NCI-H1092 treated with DMSO at 0.1 percent for 48 hours (cell line): ENCODE measurements at regions not wholly inside any gene's neighbourhood (a gene's known extent, or its start where the extent isn't known, plus 50 kb on each side); places are given as distances from the start of the nearest gene placed in this dataset.
"Not testable (repeated sequence)": the region's sequence is repeated elsewhere in the genome, so short reads cannot be mapped to it uniquely, and the experiment has no call there.

Experiments
- DNase-seq: peaks from one replicate; lab custom pipeline; 2025; lab: John Stamatoyannopoulos, UW

DNA sequence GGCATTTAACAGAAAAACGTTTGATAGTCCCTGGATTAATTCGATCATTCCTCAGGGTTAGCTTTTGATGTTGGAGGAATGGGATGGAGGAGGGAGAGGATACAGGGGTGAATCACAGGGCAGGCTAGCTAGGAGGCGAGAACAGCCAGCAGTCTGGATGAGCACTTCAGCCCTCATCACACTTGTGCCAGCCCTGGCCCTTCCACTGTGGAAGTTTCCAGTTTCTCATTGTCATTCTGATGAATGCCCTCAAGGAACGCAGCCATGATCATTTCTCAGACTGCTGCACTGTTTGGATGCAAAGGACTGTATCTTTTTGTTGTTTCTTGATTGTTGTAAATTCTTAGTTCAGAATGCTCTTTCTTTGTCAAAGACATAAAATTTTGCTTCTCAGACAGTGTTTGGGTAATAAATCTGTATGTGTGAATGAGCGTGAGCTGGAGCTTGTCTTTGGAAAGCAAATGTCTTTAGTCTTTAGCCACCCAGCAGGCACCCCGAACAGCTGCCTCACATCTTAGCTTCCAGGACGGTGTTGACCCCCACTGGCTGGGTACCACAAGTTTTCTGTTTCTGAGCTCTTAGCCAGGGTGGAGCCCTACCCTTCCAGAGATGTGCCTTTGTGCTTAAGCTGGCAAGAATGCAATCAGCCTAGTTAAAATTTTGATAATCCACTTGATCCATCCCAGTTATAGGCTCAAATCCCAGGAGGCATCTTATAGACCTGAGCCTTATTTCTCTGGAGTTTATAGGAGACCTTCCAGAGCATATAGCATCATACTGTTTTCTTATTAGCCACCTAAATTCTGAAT lies 121.1 kb downstream of the PDCD6IP start:
- no peak for DNase-seq

DNA sequence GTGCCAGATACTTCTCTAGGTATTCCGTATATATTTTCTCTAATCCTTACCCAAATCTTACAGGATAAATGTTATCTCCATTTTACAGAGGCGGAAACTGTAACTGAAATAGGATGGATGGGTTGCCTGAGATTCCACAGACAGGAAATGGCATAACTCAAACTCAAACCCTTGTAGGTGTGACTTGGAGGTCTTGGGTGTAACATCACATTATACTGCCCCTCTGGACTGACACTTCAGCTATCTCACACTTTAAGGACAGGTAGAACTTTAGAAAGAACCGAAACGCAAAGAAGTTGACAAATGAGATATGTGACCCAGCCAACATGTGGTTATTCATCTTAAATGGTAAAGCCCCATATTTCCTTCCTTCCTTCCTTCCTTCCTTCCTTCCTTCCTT lies 122.1 kb downstream of the PDCD6IP start:
- DNase-seq = no peak

DNA sequence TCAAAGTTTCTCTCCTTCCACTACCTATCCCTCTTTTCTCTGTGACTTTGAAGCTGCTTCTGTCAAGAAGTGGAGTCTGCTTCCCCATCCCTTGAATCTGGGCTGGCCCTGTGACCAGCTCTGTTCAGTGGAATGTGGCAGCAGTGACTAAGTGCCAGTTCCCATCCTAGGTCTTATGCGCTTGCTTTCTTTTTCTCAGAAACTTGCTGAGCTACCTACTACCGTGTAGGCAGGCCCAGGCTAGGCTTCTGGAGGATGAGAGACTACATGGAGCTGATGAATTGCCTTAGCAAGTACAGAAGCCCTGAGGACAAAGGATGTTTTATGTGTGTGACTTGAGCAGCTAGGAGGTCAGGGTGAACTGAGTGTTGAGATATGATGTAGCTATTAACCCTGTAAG lies 123.2 kb downstream of the PDCD6IP start:
- no peak for DNase-seq

DNA sequence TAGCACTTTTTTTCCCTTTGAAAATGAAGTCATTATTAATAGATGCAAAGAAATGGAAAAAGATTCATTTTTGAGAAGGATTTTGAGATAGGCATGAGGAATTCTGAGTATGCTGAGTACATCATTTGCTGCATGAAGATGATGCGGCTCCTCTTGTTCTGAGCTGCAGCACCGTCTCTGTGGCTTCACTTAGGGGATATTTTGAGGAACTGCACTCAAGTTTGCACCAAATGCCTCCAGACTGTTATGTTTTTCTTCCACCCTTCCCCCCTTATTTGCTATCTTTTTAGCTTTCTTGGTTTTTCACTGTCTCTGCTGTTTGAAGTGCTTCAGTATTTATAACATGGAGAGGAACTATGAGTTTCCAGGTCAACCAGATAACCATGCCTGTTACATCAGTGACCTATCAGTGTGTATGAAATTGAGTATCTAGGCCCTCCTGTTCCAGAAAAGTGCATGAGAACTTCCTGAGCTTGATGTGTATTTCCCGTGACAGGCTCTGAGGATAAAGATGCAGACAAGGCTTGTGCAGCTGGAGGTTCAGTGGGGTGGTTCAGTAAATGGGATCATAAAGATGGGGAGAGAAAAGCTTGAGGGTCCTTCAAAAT lies 128.7 kb downstream of the PDCD6IP start:
- no peak for DNase-seq

DNA sequence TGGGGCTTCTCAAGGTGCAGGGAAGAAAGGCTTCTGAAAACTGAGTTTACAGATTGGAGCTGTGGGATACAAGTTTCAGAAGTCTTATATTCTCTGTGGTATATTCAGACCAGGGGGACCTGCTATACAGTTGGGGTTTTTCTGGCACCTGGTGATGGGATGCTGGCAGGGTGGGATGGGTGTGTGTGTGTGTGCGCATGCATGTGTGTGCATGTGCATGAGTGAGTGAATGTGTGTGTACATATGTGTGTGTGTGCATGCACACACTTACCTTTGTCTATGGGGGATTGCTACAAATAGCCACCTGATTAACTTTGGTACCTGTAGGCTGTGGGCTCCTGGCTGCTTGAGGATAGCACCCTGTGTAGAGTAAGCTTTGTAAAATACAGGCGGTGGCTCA lies 131.4 kb downstream of the PDCD6IP start:
- no peak for DNase-seq

DNA sequence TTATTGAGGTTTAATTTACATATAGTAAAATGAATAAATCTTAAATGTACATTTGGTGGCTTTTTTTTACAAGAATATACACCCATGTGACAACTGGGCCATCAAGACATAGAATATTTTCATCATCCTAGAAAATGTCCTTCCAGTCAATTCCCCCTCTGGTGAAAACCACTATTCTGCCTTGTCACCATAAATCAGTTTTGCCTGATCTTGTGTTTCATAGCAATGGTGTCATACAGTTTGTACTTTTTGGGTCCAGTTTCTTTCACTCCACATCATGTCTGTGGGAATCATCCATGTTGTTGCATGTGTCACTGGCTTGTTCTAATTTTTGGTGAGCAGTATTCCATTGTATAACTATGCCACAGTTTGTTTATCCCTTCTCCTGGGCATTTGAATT lies 133.1 kb downstream of the PDCD6IP start:
- DNase-seq = no peak

DNA sequence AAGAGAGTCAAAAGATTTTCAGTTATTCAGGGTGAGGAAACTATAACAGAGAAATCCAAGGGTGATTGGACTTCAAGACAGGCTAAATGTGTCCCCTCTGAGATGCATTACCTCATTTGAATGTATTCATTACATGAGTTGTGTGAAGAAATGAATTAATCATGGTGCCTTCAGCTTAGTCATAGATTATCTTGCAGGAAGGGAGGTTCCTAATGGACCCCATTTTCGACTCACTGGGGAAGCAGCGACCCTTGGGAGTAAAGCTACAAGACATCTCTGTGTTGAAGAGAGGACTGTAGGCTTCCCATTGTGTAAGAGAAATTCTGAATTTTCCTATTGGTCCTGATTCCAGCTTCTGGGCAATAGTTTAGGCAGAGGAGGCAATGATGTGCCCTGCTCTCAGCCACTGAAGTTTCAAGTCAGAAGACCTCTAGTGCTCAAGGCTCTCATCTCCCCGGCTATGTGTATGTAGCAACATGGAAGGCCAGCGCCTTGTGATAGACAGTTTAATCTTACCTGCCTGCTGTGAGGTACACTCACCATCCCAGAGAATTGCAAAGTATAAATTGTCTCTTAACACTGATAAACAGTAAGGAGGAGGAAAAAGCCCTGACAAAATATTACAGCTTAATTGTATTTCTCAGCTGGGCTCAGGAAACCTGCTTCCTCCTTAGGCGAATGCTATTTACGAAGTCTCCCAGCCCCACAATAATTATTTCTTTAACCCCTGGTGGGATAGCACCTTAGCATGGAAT lies 133.8 kb downstream of the PDCD6IP start:
- DNase-seq = no peak

DNA sequence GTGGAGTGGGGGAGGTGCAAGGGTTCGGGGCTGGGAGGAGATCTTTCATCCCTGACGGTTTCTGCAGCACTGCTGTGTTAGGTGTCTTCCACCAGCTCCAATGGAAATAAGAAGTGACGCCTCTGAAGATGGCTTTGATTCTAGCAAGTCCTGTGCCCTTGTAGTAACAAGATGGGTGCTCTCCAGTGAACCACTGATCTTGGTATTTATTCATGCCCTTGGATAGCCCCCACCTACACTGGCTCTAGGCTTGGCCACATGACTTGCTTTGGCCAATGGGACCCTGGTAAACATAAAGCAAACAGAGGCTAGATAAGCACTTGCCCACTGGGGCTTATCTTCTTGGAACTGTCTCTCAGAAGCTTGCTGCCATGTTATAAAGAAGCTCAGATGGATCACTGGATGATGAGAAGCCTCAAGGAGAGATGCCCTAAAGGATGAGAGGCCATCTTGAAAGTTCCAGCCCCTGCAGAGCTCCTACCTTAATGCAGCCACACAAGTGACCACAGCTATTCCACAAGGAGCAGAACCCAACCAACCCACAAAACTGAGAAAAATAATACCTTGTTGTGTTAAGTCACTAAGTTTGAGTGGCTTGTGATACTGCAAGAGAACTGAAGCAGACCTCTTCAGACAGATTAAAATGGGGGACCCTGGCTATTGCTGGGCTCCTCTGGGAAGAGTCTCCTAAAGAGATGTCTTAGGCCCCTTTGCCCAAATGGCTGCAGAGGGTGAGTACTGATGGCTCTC lies 137.9 kb downstream of the PDCD6IP start:
- no peak for DNase-seq

DNA sequence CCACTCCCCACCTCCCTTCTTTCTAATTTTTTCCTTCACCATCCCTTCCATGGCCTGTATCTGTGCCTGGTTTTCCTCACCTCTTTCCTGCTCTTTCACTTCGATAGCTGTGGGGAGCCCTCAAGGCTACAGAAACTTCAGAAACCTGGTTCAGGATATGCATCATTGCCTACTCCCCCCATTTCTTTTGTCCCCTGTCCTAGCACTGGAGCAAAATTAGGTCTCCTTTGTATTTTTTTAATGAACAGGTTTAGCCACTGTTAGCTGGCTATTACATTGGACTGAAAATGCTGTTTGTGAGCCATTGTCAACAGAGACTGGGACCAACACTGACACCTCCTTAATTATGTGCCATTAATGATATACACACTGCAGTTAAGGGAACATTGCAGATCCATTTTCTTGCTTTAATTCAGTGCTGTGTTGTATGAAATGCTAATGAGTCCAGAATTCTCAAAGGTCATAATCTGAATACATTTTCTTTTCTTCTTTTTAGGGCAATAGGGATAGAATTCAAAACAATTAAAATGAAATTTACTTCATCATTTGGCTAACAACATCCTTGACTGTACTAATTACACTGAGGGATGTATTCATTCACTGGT lies 138.6 kb downstream of the PDCD6IP start:
- DNase-seq = no peak

DNA sequence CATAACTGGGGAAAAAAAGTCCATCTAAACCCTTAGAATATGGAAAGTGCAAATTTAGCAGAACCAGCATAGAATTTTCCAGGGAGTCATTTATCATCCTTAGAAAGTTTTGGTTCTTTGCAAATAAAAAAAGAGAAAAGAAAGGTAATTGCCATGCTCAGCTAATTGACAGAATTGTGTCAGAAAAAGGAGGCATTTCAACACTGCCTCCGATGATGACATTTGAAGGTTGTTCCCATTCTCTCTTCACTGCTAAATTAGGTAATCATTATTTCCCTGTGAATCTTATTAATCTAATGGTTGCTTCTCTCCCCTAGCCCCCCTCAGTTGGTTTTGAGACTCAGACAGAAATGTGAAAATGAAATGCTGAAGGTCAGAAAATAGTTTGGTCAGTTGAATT lies 139.2 kb downstream of the PDCD6IP start:
- no peak for DNase-seq

DNA sequence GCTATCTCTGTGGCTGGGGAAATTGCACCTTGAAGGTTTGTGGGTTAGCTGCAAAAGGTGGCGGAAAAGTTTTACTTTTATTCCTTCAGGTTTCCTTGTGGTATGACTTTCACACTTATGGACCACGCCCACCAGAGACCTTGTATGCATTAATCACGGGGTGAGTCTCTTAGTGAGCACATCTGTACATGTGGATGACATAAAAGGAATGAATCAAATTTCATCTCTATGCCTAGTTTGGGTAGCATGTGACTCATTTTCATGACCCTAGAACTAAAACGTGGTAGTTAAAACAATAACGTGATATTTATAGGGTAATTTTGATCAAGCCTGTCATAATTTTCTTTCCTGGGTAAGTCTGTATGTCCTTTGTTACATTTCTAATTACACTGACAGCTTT lies 141.7 kb downstream of the PDCD6IP start:
- no peak for DNase-seq

DNA sequence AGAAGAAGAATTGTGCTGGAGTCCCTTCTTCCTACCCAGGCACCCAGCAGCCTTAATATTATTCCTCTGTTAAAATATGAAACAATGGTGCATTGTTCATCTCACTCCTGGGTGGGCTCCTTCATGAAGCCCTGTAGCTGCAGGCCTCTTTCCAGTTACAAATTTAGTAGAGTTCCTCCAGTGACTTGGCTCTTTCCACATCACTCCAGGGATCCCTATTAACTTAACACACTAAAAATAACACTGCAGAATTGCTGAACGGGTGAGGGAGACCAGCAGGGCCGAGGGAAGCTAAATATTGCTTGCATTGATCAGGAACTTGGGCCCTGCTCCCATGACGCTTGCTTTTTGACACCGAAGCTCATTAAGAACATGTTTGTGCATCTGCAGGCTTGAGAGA lies 142.3 kb downstream of the PDCD6IP start:
- DNase-seq = no peak

DNA sequence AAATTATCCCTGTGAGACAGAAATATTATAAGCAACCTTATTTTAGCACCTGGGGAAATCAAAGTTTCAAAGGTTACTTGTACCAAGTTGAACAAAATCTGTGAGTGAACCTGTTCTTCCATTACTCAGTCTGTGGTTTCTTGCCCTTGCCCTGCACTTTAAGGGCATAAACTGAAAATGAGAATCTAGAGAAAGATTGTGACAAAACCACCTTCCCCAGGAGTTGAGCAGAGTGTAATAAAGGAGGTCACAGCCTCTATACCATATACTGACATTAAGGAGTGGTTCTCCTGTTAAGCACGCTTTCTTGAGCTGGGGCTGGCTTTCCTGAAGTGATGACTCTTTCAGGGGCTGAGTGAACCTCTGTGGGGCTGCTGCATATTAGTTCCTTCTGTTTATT lies 143.4 kb downstream of the PDCD6IP start:
- DNase-seq = no peak

DNA sequence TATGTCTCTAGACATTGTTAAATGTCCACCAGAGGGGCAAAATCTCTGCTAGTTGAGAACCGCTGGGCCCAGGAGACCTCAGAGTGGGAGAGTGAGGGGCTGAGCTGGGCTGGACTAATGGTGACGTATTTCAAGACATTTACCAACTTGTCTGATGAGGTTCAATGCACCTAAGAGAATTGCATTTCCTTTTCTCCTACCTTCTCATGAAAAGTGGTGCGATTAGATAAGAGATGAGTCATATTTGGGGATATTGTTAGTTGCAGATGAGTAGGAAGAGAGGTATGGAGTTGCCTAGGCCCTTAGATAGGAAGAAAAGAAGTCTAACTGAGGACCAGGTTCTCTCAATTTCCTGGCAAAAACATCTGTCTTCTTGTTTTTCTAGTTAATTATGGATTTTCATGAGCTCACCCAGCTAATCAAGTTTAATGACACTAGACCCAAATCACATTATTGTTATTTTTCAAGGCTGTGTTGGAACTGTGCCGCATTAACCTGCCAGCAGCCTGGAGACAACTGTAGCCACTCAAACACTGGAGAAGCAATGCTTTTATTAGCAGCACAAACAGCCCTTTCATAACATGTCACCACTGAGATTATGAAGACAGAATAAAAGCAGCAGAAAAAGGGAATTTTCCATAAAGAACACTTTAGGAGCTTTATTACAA lies 144.2 kb downstream of the PDCD6IP start:
- DNase-seq = no peak

DNA sequence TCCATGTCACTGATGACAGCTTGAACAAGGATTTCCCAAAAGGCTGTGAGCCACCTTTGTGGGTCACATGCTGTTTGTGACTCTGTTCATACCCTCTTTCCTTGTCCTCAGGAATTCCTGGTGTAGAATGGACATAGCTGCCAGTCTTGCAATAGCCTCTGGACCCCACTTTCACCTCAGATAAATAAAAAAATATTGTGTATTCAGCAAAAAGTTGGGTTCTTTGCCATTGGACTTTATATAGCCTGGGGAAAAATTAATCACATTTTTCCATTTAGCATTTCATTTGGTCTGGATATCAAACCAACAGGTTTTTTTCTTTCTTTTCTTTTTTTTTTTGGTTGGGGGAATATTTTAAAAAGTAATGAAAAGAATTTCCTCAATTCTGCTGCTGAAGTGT lies 144.8 kb downstream of the PDCD6IP start:
- no peak for DNase-seq

DNA sequence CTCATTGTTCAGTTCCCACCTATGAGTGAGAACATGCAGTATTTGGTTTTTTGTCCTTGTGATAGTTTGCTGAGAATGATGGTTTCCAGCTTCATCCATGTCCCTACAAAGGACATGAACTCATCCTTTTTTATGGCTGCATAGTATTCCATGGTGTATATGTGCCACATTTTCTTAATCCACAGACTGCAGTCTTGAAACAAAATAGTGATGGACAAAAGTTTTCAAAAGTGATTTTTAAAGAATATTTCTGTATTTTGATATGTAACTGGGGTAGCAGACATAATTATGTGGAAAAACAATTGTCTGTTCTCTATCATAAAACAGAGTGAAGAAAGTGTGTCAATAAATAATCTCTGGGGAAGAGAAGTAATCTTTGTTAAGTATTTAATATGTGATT lies 148.2 kb downstream of the PDCD6IP start:
- not testable (repeated sequence) for DNase-seq

DNA sequence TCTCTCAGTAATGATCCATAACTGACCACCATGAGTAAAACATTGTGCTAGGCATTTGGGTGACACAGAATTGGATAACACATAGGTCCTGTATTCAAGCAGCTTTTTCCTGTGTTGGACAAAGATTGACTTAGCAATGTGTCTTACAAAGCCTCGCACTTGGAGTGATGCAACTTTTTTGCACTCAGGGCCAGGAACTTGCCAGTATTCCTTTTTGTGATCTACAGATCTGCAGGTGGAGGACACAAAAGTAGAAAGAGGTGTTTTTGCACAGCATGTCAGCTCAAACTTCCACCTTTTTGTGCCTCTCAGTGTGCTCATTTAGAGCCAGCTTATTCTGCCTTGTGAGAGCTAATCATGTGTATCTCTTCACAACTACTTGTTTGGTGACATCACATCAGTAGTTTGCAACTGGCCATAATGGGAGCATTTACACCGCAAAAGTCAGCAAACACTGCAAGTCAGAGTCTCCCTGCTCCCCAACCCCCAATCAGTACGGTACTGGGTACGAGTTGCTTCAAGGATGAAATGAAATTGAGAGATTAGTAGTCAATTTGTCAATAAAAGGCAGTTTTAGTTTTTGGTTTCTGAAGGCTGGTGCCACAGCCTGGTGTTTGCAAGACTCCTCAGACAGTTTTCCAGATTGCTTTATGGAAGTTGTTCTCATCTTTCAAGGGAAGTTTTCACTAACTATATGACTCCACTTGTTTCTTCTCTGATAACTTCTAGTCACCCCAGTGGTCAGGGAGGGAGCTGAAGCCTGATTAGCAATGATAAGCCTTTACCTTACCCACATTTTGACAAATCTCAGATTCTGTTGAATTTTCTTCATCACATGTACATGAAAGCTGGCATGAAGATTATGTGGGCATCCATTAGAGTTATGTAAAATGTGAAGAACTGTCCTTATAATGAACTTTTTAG lies 149.1 kb downstream of the PDCD6IP start:
- DNase-seq = no peak

DNA sequence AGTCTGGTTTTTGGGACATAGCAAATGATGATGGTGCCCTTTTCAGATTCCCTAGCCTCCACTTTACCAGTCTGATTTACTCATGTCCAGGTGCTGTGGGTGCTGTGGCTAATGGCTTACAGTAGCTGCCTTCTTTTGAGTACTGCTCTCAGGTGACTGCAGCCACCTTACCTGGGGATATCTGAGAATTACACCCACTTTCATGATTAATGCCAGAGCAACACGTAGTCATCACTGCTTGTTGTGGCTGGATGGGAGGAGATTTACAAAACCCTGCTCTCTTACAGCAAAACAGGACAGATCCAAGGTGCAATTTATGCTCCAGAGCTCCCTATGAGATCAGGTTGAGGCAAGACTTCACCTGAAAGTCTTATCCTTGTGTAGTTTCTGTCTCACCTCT lies 150.6 kb downstream of the PDCD6IP start:
- no peak for DNase-seq

DNA sequence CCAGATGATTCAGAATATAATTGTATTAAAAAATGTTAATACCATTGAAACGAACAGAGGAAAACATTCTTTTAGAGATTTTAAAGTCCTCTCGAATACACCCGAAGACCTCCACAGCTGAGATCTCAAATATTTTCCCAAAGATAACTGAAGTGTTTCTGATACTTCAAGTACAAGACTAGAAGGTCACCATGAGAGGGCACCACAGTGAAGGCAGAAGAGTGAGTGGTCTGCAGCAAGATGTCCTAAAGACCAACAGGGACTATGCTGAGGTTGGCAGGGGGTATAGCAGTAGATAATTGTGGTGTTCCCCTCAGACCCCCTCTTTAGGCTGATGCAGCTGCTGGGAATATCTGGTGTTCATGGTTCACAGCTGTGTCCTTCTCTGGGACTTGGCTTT lies 156.5 kb downstream of the PDCD6IP start:
- DNase-seq = no peak

DNA sequence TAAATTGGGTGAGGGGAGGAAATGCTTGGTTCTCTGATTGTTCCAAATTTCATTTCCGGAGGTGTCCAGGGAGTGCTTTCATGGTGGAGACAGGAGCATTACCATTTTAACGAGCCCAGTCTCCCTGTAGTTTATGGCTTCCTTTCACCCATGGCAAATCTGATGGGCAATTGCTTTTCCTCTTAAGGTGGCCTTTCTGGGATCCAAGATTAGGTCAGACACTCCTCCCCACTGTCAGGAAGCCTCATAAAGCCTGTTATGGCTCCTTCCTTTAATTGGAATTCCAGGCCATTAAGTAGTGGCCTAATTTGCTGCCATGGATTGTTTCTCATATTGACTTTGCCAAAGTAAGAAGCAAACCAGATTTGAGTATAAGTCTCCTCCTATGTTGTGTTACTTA lies 157.8 kb downstream of the PDCD6IP start:
- DNase-seq = no peak
